Stimulated activated CD8-positive, alpha-beta memory T cell treated with anti-CD3 and anti-CD28 coated beads, Interleukin-4, amount 100 ng/mL, for 24 hours (primary cell): ENCODE measurements at regions not wholly inside any gene's neighbourhood (a gene's known extent, or its start where the extent isn't known, plus 50 kb on each side); places are given as distances from the start of the nearest gene placed in this dataset.

Source experiments
- DNase-seq: peaks from one replicate; pipeline ENCODE4 v3.0.0-alpha.2; 2020; ENCODE audit warnings: low read depth

GRCh38 chr10:131490991-131491594, 179.6 kb upstream of the TCERG1L start:
- no peak for DNase-seq

- DNase-seq: no peak
Measured at GRCh38 chr10:131492211-131492857, 180.8 kb upstream of the TCERG1L start.

- no peak for DNase-seq
Measured at GRCh38 chr10:131493432-131493831, 181.9 kb upstream of the TCERG1L start.

GRCh38 chr10:131494451-131494850, 182.9 kb upstream of the TCERG1L start:
- no peak for DNase-seq

- no peak for DNase-seq
Measured at GRCh38 chr10:131495224-131495623, 183.7 kb upstream of the TCERG1L start.

- DNase-seq: no peak
Measured at GRCh38 chr10:131495892-131496291, 184.4 kb upstream of the TCERG1L start.

GRCh38 chr10:131496351-131497052, 185.0 kb upstream of the TCERG1L start:
- DNase-seq: no peak

GRCh38 chr10:131499566-131499965, 188.0 kb upstream of the TCERG1L start:
- DNase-seq: no peak

- DNase-seq: no peak
Measured at GRCh38 chr10:131500181-131500580, 188.7 kb upstream of the TCERG1L start.

GRCh38 chr10:131500892-131501291, 189.4 kb upstream of the TCERG1L start:
- no peak for DNase-seq

GRCh38 chr10:131503992-131504391, 192.5 kb upstream of the TCERG1L start:
- no peak for DNase-seq

GRCh38 chr10:131511391-131511790, 199.9 kb upstream of the TCERG1L start:
- DNase-seq: no peak

- no peak for DNase-seq
Measured at GRCh38 chr10:131512852-131513251, 201.3 kb upstream of the TCERG1L start.

- DNase-seq: no peak
Measured at GRCh38 chr10:131513445-131513844, 201.9 kb upstream of the TCERG1L start.

- DNase-seq: no peak
Measured at GRCh38 chr10:131513901-131514300, 202.4 kb upstream of the TCERG1L start.

- no peak for DNase-seq
Measured at GRCh38 chr10:131514454-131514853, 202.9 kb upstream of the TCERG1L start.

GRCh38 chr10:131516285-131516684, 204.8 kb upstream of the TCERG1L start:
- DNase-seq: no peak

GRCh38 chr10:131517781-131518180, 206.3 kb upstream of the TCERG1L start:
- no peak for DNase-seq

GRCh38 chr10:131519723-131520605, 208.4 kb upstream of the TCERG1L start:
- DNase-seq: no peak

GRCh38 chr10:131531265-131532190, 220.0 kb upstream of the TCERG1L start:
- DNase-seq: no peak

- no peak for DNase-seq
Measured at GRCh38 chr10:131532291-131532690, 220.8 kb upstream of the TCERG1L start.
